ENCODE measurements at regions not wholly inside any gene's neighbourhood (a gene's known extent, or its start where the extent isn't known, plus 50 kb on each side); places are given as distances from the start of the nearest gene placed in this dataset.

DNA sequence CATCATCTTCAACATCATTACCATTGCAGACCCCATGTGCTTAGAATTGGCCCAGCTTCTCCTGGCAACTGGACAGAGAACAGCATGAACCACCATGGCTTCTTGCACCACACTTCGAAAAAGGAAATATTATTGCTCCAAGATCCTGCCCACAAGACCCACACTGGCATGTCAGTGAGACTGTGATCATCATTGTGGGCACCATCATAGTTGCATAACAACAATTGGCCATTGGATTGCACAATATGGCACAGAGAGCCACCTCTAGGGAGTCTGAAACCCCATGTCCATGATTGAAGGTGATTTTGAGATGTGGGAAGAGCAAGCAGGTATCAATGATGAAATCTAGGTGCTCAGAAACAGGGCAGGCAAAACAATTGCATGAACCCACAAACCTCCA, 918.9 kb downstream of the GRID1 start:
- Mint-ChIP-seq H3K36me3 (ENCODE audit: insufficient read depth in 1 of 3, low read depth in 3 of 3) (no peaks in the 10 kb centered on the region; a peak in 1 of 7 replicates), H3K9me3 (no peaks in the 10 kb centered on the region), H3K4me1 (peaks cover 3 to 10% of the 10 kb centered on the region in 2 experiments), H3K27me3 (ENCODE audit: low read depth) (peaks cover 2% of the 10 kb centered on the region; the same call in 1 of the 2 replicates), H3K4me3 (no peak overlapping the region), H3K27ac (no peak overlapping the region)
- no peak for DNase-seq
- no peak overlapping the region for H4K91ac ChIP-seq (ENCODE audit: insufficient read length, low read depth, low read length)
- no peak overlapping the region for H3K56ac ChIP-seq (ENCODE audit: insufficient read length, low read depth, low read length)
- H4K5ac ChIP-seq (ENCODE audit: insufficient read length, low read depth, low read length) = no peak overlapping the region
- no peaks in the 10 kb centered on the region for H3K9me3 ChIP-seq (ENCODE audit: control insufficient read depth, low read depth, low read length)
- no peak overlapping the region for H3K14ac ChIP-seq (ENCODE audit: insufficient read depth, low read length)
- TF ChIP-seq, protein P1, sequence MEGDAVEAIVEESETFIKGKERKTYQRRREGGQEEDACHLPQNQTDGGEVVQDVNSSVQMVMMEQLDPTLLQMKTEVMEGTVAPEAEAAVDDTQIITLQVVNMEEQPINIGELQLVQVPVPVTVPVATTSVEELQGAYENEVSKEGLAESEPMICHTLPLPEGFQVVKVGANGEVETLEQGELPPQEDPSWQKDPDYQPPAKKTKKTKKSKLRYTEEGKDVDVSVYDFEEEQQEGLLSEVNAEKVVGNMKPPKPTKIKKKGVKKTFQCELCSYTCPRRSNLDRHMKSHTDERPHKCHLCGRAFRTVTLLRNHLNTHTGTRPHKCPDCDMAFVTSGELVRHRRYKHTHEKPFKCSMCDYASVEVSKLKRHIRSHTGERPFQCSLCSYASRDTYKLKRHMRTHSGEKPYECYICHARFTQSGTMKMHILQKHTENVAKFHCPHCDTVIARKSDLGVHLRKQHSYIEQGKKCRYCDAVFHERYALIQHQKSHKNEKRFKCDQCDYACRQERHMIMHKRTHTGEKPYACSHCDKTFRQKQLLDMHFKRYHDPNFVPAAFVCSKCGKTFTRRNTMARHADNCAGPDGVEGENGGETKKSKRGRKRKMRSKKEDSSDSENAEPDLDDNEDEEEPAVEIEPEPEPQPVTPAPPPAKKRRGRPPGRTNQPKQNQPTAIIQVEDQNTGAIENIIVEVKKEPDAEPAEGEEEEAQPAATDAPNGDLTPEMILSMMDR (conservative IDR thresholded peaks at IDR 0.05) = no peak
- no peak overlapping the region for H3T11ph ChIP-seq (ENCODE audit: low read length)
- no peak overlapping the region for H3K9ac ChIP-seq (ENCODE audit: extremely low read depth, insufficient read length, low read length)
- no peak overlapping the region for H3K4me2 ChIP-seq (ENCODE audit: insufficient read depth, insufficient read length, low read length)
- H2BK15ac ChIP-seq (ENCODE audit: low read depth, low read length) = no peak overlapping the region
- H2BK20ac ChIP-seq (ENCODE audit: low read depth, low read length, poor library complexity, severe bottlenecking) = no peak overlapping the region
- no peaks in the 10 kb centered on the region for H4K20me1 ChIP-seq (ENCODE audit: control insufficient read depth, insufficient read depth, insufficient read length)
- no peak overlapping the region for H2BK120ac ChIP-seq (ENCODE audit: low read depth, low read length, poor library complexity, severe bottlenecking)
- no CpG with 5 or more reads among the region's 1 CpG for WGBS (ENCODE audit: extremely low coverage, insufficient read length, low lambda C conversion rate)
- no peak overlapping the region for H3K23ac ChIP-seq (ENCODE audit: insufficient read length, low read depth, low read length)
- H2AFZ ChIP-seq (ENCODE audit: low read length) = no peak overlapping the region
- no peak overlapping the region for H4K8ac ChIP-seq (replicated peaks; ENCODE audit: insufficient read length, low read depth, low read length)
- no peaks in the 10 kb centered on the region for H3K23me2 ChIP-seq (ENCODE audit: insufficient read length, low read depth, low read length, poor library complexity, severe bottlenecking)
- no peak overlapping the region for H2AK5ac ChIP-seq (ENCODE audit: insufficient read length, low read length)
- no peaks in the 10 kb centered on the region for H3K4me1 ChIP-seq (ENCODE audit: insufficient read depth, low read length)
- no peak overlapping the region for H3K27ac ChIP-seq (ENCODE audit: insufficient read length, low read depth, low read length)
- no peak overlapping the region for H3K4ac ChIP-seq (ENCODE audit: low read depth, low read length)
- H3K79me1 ChIP-seq (ENCODE audit: insufficient read depth, low read depth, low read length, poor library complexity, severe bottlenecking) = no peaks in the 10 kb centered on the region
- no peak overlapping the region for H2BK12ac ChIP-seq (ENCODE audit: insufficient read length, low read depth, low read length)
- H3K79me2 ChIP-seq (ENCODE audit: insufficient read depth, low read length) = no peaks in the 10 kb centered on the region
- no peak overlapping the region for H3K18ac ChIP-seq (ENCODE audit: insufficient read length, low read depth, low read length)
- no peaks in the 10 kb centered on the region for H3K27me3 ChIP-seq (ENCODE audit: insufficient read depth, low read length)
- no peak overlapping the region for H2BK5ac ChIP-seq (ENCODE audit: insufficient read length, low read length)

Data from H9 (cell line).